GM12864 (cell line): ENCODE measurements at regions not wholly inside any gene's neighbourhood (a gene's known extent, or its start where the extent isn't known, plus 50 kb on each side); places are given as distances from the start of the nearest gene placed in this dataset.

Experiments
- DNase-seq: peaks from one replicate; pipeline ENCODE4 v3.0.0-alpha.2; 2011; ENCODE audit warnings: low read depth
- H3K4me3 ChIP-seq: 2 replicates; pipeline ENCODE4 v1.5.1; 2011; ENCODE audit warnings: mild to moderate bottlenecking, low read depth, low read length, control low read depth
- CTCF ChIP-seq: IDR thresholded peaks from 2 replicates; pipeline ENCODE4 v1.5.1; 2011; ENCODE audit warnings: low read depth, mild to moderate bottlenecking, moderate library complexity, low read length, control low read depth, inconsistent platforms; ENCODE audit errors: missing control alignments

GRCh38 chr12:118751355-118751754, 230.0 kb upstream of the SRRM4 start:
- no peak for DNase-seq
- no peak for TF ChIP-seq CTCF
- no peak overlapping the region for H3K4me3 ChIP-seq

GRCh38 chr12:118760623-118761022, 220.7 kb upstream of the SRRM4 start:
- no peak overlapping the region for H3K4me3 ChIP-seq
- no peak for DNase-seq
- no peak for TF ChIP-seq CTCF

DNA sequence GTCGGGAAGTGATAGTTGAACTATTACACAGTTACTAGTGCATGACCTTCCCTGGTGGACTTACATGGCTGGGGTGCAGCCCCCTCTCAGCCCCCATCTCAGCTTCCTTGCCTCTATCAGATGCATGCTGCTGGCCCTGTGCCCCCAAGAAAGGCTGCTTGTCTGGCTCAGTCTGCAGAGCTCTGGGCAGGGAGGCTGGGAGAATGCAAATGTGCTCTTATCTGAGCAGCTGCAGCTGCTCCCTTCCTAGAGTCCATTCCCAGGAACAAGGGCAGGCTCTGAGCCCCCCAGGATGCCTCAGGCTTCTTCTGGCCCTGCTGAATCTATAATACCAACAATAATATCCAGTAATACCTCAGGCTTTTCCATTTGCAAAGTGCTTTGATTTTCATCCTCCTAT, 218.1 kb upstream of the SRRM4 start:
- TF ChIP-seq CTCF: no peak
- no peak for DNase-seq
- no peak overlapping the region for H3K4me3 ChIP-seq

DNA sequence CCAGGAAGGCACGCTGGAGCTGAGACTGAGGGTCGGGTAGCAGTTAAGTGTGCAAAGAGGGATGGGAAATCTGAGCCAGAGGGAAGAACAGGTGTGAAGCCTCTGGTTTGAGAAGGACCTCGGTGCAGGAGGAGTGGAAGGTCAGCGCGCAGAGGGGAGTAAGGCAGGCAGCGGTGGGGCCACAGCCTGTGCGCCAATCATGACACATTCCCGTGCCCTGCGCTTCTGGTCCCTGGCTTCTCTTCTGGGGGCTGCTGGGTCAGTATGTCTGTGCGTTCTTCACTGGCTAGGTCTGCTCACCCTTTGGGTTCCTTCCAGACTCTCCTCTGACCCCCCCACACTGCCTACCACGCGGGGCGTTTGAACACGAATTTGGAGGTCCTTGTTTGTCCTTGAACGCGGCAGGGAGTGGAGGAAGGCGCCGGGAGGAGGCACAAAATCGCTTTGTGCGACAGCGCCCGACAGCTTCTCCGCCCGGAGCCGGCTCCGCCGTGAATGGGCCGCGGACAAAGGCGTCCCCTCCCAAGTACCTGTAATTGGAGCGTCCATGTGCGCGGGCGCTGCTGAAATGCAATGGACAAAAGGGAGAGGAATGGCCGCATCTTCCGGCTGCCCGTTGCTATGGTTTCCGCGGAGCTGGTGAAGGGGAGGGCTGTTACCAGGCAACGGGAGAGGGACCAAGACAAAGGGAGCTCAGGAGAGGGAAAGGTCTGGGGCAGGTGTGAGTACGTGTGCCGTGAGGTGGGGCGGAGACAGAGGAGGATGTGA, 207.2 kb upstream of the SRRM4 start:
- no peak for DNase-seq
- no peak overlapping the region for H3K4me3 ChIP-seq
- no peak for TF ChIP-seq CTCF

DNA sequence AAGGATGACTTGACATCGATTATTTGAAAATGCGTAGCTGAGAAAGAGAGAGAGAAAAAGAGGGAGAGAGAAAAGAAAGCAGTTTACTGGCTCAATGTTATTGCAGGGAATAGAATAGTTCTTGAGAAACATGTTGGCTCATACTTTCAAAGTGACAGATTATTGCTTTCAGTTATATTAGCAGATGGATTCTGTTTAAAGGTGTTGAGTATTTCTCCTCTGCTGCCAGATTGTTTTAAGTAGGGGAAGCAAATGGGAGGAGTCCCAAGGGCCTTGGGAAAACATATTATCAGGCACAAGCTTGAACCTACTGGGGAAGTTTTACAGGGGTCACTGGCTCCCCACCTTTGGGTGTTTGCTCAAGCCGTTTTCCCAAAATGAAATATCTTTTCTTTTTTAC, 203.8 kb upstream of the SRRM4 start:
- TF ChIP-seq CTCF: no peak
- H3K4me3 ChIP-seq: no peak overlapping the region
- DNase-seq: no peak

- TF ChIP-seq CTCF: no peak
- H3K4me3 ChIP-seq: no peak overlapping the region
- DNase-seq: no peak
These were observed 203.3 kb upstream of the SRRM4 start for GRCh38 chr12:118778077-118778476.

DNA sequence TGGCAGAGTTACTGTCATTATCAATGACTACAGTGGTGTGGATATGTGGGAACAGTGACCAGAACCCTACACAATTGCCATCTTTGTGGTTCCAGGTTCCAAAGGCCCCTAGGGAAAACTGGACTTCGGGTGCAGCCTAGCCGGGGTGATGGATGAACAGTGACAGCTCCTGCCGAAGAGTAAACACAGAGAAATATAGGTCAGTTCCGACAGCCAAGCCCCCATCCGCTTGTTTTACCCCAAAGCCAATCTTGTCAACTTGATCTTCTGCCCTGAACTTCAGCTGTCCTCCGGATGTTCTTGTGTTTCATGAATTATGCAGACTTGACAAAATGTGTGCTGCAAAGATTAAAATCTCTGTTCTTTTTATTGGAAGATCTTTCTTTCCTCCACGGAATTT, 200.4 kb upstream of the SRRM4 start:
- no peak for DNase-seq
- no peak overlapping the region for H3K4me3 ChIP-seq
- TF ChIP-seq CTCF: no peak
